Heart left ventricle (tissue), 16 donors: ENCODE measurements at regions not wholly inside any gene's neighbourhood (a gene's known extent, or its start where the extent isn't known, plus 50 kb on each side); places are given as distances from the start of the nearest gene placed in this dataset.

Source experiments
- ATAC-seq, 4 donors: fragments of 200-7000 bp; cut with Tn5 transposase; one replicate each; pipeline ENCODE4 v1.9.1; 2020 to 2022; ENCODE audit warnings: moderate library complexity in 4 of 4, mild to moderate bottlenecking in 3 of 4, moderate number of reproducible peaks in 1 of 4
- DNase-seq, 5 donors: peaks; one replicate each; pipeline ENCODE4 v3.0.0-alpha.2; 2020
- H3K27ac ChIP-seq, 12 donors: fragments of 200-600 bp; sonication (generic) in 4 of 12; one replicate each; pipeline versions ENCODE4 v1.5.0 to v1.8.0; 2016 to 2022; ENCODE audit warnings: mild to moderate bottlenecking in 2 of 12
- H3K27me3 ChIP-seq, 9 donors: fragments of 200-600 bp; sonication (generic) in 2 of 9; one replicate each; pipeline versions ENCODE4 v1.5.1 to v1.8.0; 2016 to 2022; ENCODE audit warnings: mild to moderate bottlenecking in 3 of 9
- H3K36me3 ChIP-seq, 9 donors: fragments of 200-600 bp; sonication (generic) in 2 of 9; one replicate each; pipeline versions ENCODE4 v1.5.0 to v1.8.0; 2018 to 2022; ENCODE audit warnings: mild to moderate bottlenecking in 2 of 9
- H3K4me1 ChIP-seq, 12 donors: fragments of 200-600 bp; sonication (generic) in 4 of 12; one replicate each; pipeline versions ENCODE4 v1.5.0 to v1.8.0; 2016 to 2022; ENCODE audit warnings: mild to moderate bottlenecking in 3 of 12
- H3K4me3 ChIP-seq, 12 donors: fragments of 200-600 bp; sonication (generic) in 4 of 12; one replicate each; pipeline versions ENCODE4 v1.5.0 to v1.8.0; 2017 to 2022; ENCODE audit warnings: mild to moderate bottlenecking in 9 of 12, moderate library complexity in 4 of 12
- H3K9me3 ChIP-seq, 12 donors: fragments of 200-600 bp; sonication (generic) in 4 of 12; one replicate each; pipeline versions ENCODE4 v1.5.0 to v1.8.0; 2016 to 2022; ENCODE audit warnings: mild to moderate bottlenecking in 1 of 12
- POLR2A ChIP-seq, 2 donors: fragments of 450-650 bp; IDR thresholded peaks; one replicate each; pipeline ENCODE4 v1.6.1; 2017; ENCODE audit warnings: antibody characterized with exemption in 2 of 2, mild to moderate bottlenecking in 2 of 2, moderate library complexity in 2 of 2
- WGBS, 4 donors: extraction: QIAGEN DNeasy Blood & Tissue Kit in 2 of 4; methylation state at CpG; one replicate each; pipeline versions ENCODE4 v1.1.5 to v1.1.7; 2013 to 2018; 5-methylcytosine and 5-hydroxymethylcytosine counted together
- intact Hi-C, 10 donors: fragments of 100-400 bp; cut with DNase I; formaldehyde crosslinking; loops; one replicate each; pipeline versions ENCODE4 v1.11.1 to v1.14.2; 2022
- TF ChIP-seq, protein P1 (sequence below), 12 donors: fragments of 200-600 bp; sonication (generic) in 4 of 12; IDR thresholded peaks; one replicate each; pipeline versions ENCODE4 v1.5.0 to v1.8.0; 2018 to 2022; ENCODE audit warnings: antibody characterized with exemption in 12 of 12, mild to moderate bottlenecking in 5 of 12
- donor health status: ischemic (EF 13 %, LVEDD 7.1; RV severe dilation, severe dysfunction).
- donor health status: healthy with polysubstance abuse.
- donor health status: DM: no; HTN: yes; CAD: no.
- donor health status: DM: no; HTN: no; CAD: no.
- donor health status: ischemic (EF 25% LVEDD 6.9; RV normal size, moderate dysfunction).
- donor health status: ischemic (EF 25% LVEDD 5.7; RV mildly dilated, moderate dysfunction).
- donor health status: healthy.
- donor health status: DM: yes; HTN: yes; CAD: no.
- donor health status: ischemic (EF 35%, LVEDD 5.7; RV mildly dilated, moderate dysfunction).
- donor health status: nonischemic (EF 11% LVEDD 7.7; RV severe dilation, severe dysfunction).
- donor health status: DM: yes; HTN: yes; CAD: no.
- donor health status: PGD.
- donor health status: ischemic (EF 29% LVEDD 5.4; RV normal size, mild dysfunction).
- donor health status: nonischemic (EF 23%, LVEDD 6.1; RV moderate dilation, normal function).

- H3K9me3 ChIP-seq: peaks cover 0 to 37% (median 0%) of the 10 kb centered on the region in 12 donors
- TF ChIP-seq POLR2A (IDR thresholded peaks at IDR 0.05): no peak
- TF ChIP-seq, protein P1, sequence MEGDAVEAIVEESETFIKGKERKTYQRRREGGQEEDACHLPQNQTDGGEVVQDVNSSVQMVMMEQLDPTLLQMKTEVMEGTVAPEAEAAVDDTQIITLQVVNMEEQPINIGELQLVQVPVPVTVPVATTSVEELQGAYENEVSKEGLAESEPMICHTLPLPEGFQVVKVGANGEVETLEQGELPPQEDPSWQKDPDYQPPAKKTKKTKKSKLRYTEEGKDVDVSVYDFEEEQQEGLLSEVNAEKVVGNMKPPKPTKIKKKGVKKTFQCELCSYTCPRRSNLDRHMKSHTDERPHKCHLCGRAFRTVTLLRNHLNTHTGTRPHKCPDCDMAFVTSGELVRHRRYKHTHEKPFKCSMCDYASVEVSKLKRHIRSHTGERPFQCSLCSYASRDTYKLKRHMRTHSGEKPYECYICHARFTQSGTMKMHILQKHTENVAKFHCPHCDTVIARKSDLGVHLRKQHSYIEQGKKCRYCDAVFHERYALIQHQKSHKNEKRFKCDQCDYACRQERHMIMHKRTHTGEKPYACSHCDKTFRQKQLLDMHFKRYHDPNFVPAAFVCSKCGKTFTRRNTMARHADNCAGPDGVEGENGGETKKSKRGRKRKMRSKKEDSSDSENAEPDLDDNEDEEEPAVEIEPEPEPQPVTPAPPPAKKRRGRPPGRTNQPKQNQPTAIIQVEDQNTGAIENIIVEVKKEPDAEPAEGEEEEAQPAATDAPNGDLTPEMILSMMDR (IDR thresholded peaks at IDR 0.05): no peak
- H3K4me3 ChIP-seq: no peak overlapping the region
- no peak overlapping the region for H3K27ac ChIP-seq
- 89 to 96% (median 92%) methylated on average over 1 of the region's 1 CpG for WGBS, 4 donors
- no peaks in the 10 kb centered on the region for H3K4me1 ChIP-seq
- no peak for ATAC-seq
- intact Hi-C loops: no loop called here
- no peak for DNase-seq
- H3K27me3 ChIP-seq: no peaks in the 10 kb centered on the region
- no peaks in the 10 kb centered on the region for H3K36me3 ChIP-seq
These were observed 2549.4 kb downstream of the PCDH9 start for GRCh38 chr13:64680739-64681138.

GRCh38 chr13:64675255-64675892, 2554.8 kb downstream of the PCDH9 start:
- no peak overlapping the region for H3K27ac ChIP-seq
- no peak for TF ChIP-seq POLR2A (IDR thresholded peaks at IDR 0.05)
- TF ChIP-seq, protein P1 (IDR thresholded peaks at IDR 0.05): no peak
- 70 to 77% (median 72%) methylated on average over 6 of the region's 6 CpGs for WGBS, 4 donors

GRCh38 chr13:64674126-64674525, 2556.0 kb downstream of the PCDH9 start:
- DNase-seq: no peak
- intact Hi-C loops: no loop called here
- TF ChIP-seq, protein P1 (IDR thresholded peaks at IDR 0.05): no peak
- no peak for TF ChIP-seq POLR2A (IDR thresholded peaks at IDR 0.05)
- Histone ChIP-seq H3K27ac (no peak overlapping the region), H3K4me1 (no peaks in the 10 kb centered on the region), H3K9me3 (peaks cover 0 to 12% (median 0%) of the 10 kb centered on the region in 12 donors), H3K4me3 (no peak overlapping the region), H3K27me3 (no peaks in the 10 kb centered on the region), H3K36me3 (no peaks in the 10 kb centered on the region)
- WGBS, 4 donors: 55 to 75% (median 66%) methylated on average over 2 of the region's 2 CpGs
- no peak for ATAC-seq

More at GRCh38 chr13:64675255-64675892, 2554.8 kb downstream of the PCDH9 start:
- intact Hi-C loops: no loop called here
- no peak for DNase-seq
- no peaks in the 10 kb centered on the region for H3K4me1 ChIP-seq
- peaks cover 0 to 12% (median 0%) of the 10 kb centered on the region in 12 donors for H3K9me3 ChIP-seq
- ATAC-seq: no peak
- H3K27me3 ChIP-seq: no peaks in the 10 kb centered on the region
- no peaks in the 10 kb centered on the region for H3K36me3 ChIP-seq
- H3K4me3 ChIP-seq: no peak overlapping the region

DNA sequence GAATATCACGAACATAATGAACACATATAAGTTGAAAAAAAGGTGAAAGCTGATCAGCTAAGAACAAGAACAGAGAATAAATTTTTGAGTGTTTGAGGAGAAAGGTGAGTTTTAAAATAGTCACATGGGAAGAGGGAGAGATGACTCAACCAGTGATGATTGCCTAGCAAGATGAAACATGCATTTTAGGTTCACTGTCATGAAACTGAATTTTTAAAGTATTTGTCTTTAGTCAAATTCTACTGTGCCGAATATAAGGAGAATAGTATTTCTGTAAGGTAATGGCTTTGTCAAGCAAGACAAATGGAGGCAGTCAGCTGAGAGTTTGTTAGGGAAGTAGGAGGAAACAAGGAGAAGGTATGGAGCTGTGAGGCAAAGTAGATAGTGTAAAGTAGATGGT, 2557.4 kb downstream of the PCDH9 start:
- ATAC-seq: no peak
- intact Hi-C loops: no loop called here

More for the DNA sequence above, 2557.4 kb downstream of the PCDH9 start:
- peaks cover 0 to 12% (median 0%) of the 10 kb centered on the region in 12 donors for H3K9me3 ChIP-seq
- no peaks in the 10 kb centered on the region for H3K36me3 ChIP-seq
- 80 to 88% (median 87%) methylated on average over 2 of the region's 2 CpGs for WGBS, 4 donors
- TF ChIP-seq, protein P1 (IDR thresholded peaks at IDR 0.05): no peak
- TF ChIP-seq POLR2A (IDR thresholded peaks at IDR 0.05): no peak
- no peaks in the 10 kb centered on the region for H3K4me1 ChIP-seq
- no peak for DNase-seq
- no peak overlapping the region for H3K27ac ChIP-seq
- no peak overlapping the region for H3K4me3 ChIP-seq
- no peaks in the 10 kb centered on the region for H3K27me3 ChIP-seq
